GM19351 (cell line): ENCODE measurements at regions not wholly inside any gene's neighbourhood (a gene's known extent, or its start where the extent isn't known, plus 50 kb on each side); places are given as distances from the start of the nearest gene placed in this dataset.
"Not testable (repeated sequence)": the region's sequence is repeated elsewhere in the genome, so short reads cannot be mapped to it uniquely, and the experiment has no call there.

Source experiments
- ATAC-seq: cut with Tn5 transposase; IDR thresholded peaks from one replicate; pipeline ENCODE4 v1.9.1; 2021; ENCODE audit warnings: mild to moderate bottlenecking, moderate library complexity; ENCODE audit not compliant: unreplicated experiment

GRCh38 chr6:144353871-144354314 is 68.8 kb downstream of the UTRN start:
- peak; percentile 81 for ATAC-seq

- ATAC-seq = no peak
Observed at GRCh38 chr6:144359783-144360182, 74.6 kb downstream of the UTRN start.

GRCh38 chr6:144360401-144360800 is 75.3 kb downstream of the UTRN start:
- no peak for ATAC-seq

GRCh38 chr6:144361016-144361415 is 75.9 kb downstream of the UTRN start:
- ATAC-seq = no peak

GRCh38 chr6:144362042-144363018 is 77.2 kb downstream of the UTRN start:
- no peak for ATAC-seq

- ATAC-seq = no peak
Observed at GRCh38 chr6:144364208-144364720, 79.1 kb downstream of the UTRN start.

- no peak for ATAC-seq
Observed at GRCh38 chr6:144364782-144365181, 79.6 kb downstream of the UTRN start.

GRCh38 chr6:144365271-144365670 is 80.1 kb downstream of the UTRN start:
- no peak for ATAC-seq

GRCh38 chr6:144369696-144370095 is 84.6 kb downstream of the UTRN start:
- not testable (repeated sequence) for ATAC-seq

- no peak for ATAC-seq
Observed at GRCh38 chr6:144372116-144372515, 87.0 kb downstream of the UTRN start.

GRCh38 chr6:144372611-144373594 is 87.8 kb downstream of the UTRN start:
- no peak for ATAC-seq

- not testable (repeated sequence) for ATAC-seq
Observed at GRCh38 chr6:144374525-144374924, 89.4 kb downstream of the UTRN start.

- ATAC-seq = no peak
Observed at GRCh38 chr6:144377586-144378210, 92.6 kb downstream of the UTRN start.

- no peak for ATAC-seq
Observed at GRCh38 chr6:144378437-144378836, 93.3 kb downstream of the UTRN start.

- peak; percentile 96 for ATAC-seq
Observed at GRCh38 chr6:144379356-144379755, 94.2 kb downstream of the UTRN start.

GRCh38 chr6:144381499-144381898 is 96.4 kb downstream of the UTRN start:
- ATAC-seq = not testable (repeated sequence)

GRCh38 chr6:144383336-144383735 is 98.2 kb downstream of the UTRN start:
- no peak for ATAC-seq

GRCh38 chr6:144384427-144384826 is 99.3 kb downstream of the UTRN start:
- ATAC-seq = no peak

- ATAC-seq = not testable (repeated sequence)
Observed at GRCh38 chr6:144389474-144389873, 104.3 kb downstream of the UTRN start.

GRCh38 chr6:144390202-144390601 is 105.1 kb downstream of the UTRN start:
- no peak for ATAC-seq

GRCh38 chr6:144390886-144391285 is 105.8 kb downstream of the UTRN start:
- no peak for ATAC-seq
